Liver (tissue), 8 donors: ENCODE measurements at regions not wholly inside any gene's neighbourhood (a gene's known extent, or its start where the extent isn't known, plus 50 kb on each side); places are given as distances from the start of the nearest gene placed in this dataset.

Source experiments
- DNase-seq: peaks from one replicate; pipeline ENCODE4 v3.0.0-alpha.2; 2017; ENCODE audit warnings: low spot score
- H3K27ac ChIP-seq, 2 donors: one replicate each; pipeline ENCODE4 v1.7.0; 2013; ENCODE audit warnings: inconsistent platforms in 2 of 2, low read length in 2 of 2, control low read depth in 1 of 2, low read depth in 1 of 2, mild to moderate bottlenecking in 1 of 2
- H3K27me3 ChIP-seq, 4 donors: one replicate each; pipeline versions ENCODE4 v1.6.1 to v1.7.0; 2013; ENCODE audit warnings: low read length in 3 of 4, inconsistent platforms in 1 of 4, mild to moderate bottlenecking in 1 of 4, moderate library complexity in 1 of 4; ENCODE audit not compliant: control insufficient read depth in 4 of 4, insufficient read depth in 4 of 4
- H3K36me3 ChIP-seq, 4 donors: one replicate each; pipeline versions ENCODE4 v1.6.1 to v1.7.0; 2013; ENCODE audit warnings: low read length in 3 of 4, mild to moderate bottlenecking in 3 of 4, low read depth in 1 of 4, moderate library complexity in 1 of 4; ENCODE audit not compliant: control insufficient read depth in 4 of 4, insufficient read depth in 3 of 4
- H3K4me1 ChIP-seq, 4 donors: one replicate each; pipeline versions ENCODE4 v1.6.1 to v1.7.0; 2013; ENCODE audit warnings: low read length in 3 of 4, mild to moderate bottlenecking in 3 of 4, moderate library complexity in 1 of 4; ENCODE audit not compliant: control insufficient read depth in 4 of 4, insufficient read depth in 4 of 4
- H3K4me3 ChIP-seq, 3 donors: one replicate each; pipeline versions ENCODE4 v1.6.1 to v1.7.0; 2013; ENCODE audit warnings: low read length in 3 of 3, control low read depth in 1 of 3, low read depth in 1 of 3, mild to moderate bottlenecking in 1 of 3
- H3K9ac ChIP-seq, 2 donors: one replicate each; pipeline ENCODE4 v1.7.0; 2013; ENCODE audit warnings: low read length in 2 of 2, mild to moderate bottlenecking in 2 of 2, moderate library complexity in 2 of 2, control low read depth in 1 of 2, low read depth in 1 of 2
- H3K9me3 ChIP-seq, 4 donors: one replicate each; pipeline versions ENCODE4 v1.6.1 to v1.7.0; 2013; ENCODE audit warnings: low read length in 3 of 4; ENCODE audit not compliant: control insufficient read depth in 4 of 4
- ATF3 ChIP-seq: IDR thresholded peaks from 2 replicates; pipeline ENCODE4 v1.6.1; 2016; ENCODE audit warnings: antibody characterized with exemption
- CTCF ChIP-seq: fragments of 150-350 bp; IDR thresholded peaks from 2 replicates; pipeline ENCODE4 v1.5.1; 2017; ENCODE audit warnings: improper control_type of control experiment, low read depth, low read length; ENCODE audit not compliant: missing input control
- FOXA2 ChIP-seq: IDR thresholded peaks from 2 replicates; pipeline ENCODE4 v1.6.1; 2016; ENCODE audit warnings: antibody characterized with exemption
- HNF4A ChIP-seq, 2 donors: conservative IDR thresholded peaks; 2 replicates each; pipeline ENCODE4 v1.6.1; 2016; ENCODE audit warnings: antibody characterized with exemption in 2 of 2, mild to moderate bottlenecking in 2 of 2
- HNF4G ChIP-seq: IDR thresholded peaks from 2 replicates; pipeline ENCODE4 v1.6.1; 2016; ENCODE audit warnings: antibody characterized with exemption
- JUND ChIP-seq, 2 donors: IDR thresholded peaks; 2 replicates each; pipeline ENCODE4 v1.6.1; 2016; ENCODE audit warnings: antibody characterized with exemption in 2 of 2
- NR2F2 ChIP-seq: IDR thresholded peaks from 2 replicates; pipeline ENCODE4 v1.6.1; 2016; ENCODE audit warnings: antibody characterized with exemption
- RAD21 ChIP-seq, 2 donors: IDR thresholded peaks; 2 replicates each; pipeline ENCODE4 v1.6.1; 2016; ENCODE audit warnings: antibody characterized with exemption in 2 of 2, mild to moderate bottlenecking in 2 of 2
- RXRA ChIP-seq, 2 donors: IDR thresholded peaks; 2 replicates each; pipeline ENCODE4 v1.6.1; 2017 to 2018; ENCODE audit warnings: antibody characterized with exemption in 2 of 2, mild to moderate bottlenecking in 1 of 2
- ZBTB33 ChIP-seq: IDR thresholded peaks from 2 replicates; pipeline ENCODE4 v1.6.1; 2016; ENCODE audit warnings: antibody characterized with exemption
- WGBS: extraction: QIAGEN DNeasy Blood & Tissue Kit; methylation state at CpG from one replicate; pipeline ENCODE4 v1.1.7; 2013; 5-methylcytosine and 5-hydroxymethylcytosine counted together
- TF ChIP-seq, protein P1 (sequence below): IDR thresholded peaks from 2 replicates; pipeline ENCODE4 v1.6.1; 2016; ENCODE audit warnings: antibody characterized with exemption, mild to moderate bottlenecking
- donor health status: healthy.
- donor health status: healthy.
- donor health status: healthy.
- donor health status: healthy.
- donor health status: healthy.

DNA sequence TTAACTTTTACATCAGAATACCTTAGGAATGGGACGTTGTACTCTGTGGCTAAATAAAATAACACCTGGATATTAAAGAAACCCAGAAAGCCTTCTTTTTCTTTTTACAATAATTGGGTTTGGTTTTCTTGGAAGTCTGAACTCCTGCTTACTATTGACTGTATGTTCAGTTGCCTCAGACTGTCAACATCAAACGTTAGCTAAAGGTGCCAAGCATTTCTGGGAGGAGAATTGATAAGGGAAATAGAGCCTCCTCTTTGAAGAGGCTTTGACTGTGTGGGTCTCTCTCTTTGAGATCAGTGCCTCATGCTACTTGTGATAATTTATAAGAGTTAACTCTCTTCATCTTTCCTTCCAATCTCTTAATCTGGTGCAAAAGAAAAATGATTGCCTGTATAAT, 224.7 kb upstream of the BMPER start:
- peaks cover 1 to 7% (median 7%) of the 10 kb centered on the region in 4 donors for H3K4me1 ChIP-seq
- 61% methylated on average over 2 of the region's 2 CpGs for WGBS
- H3K4me3 ChIP-seq: no peak overlapping the region
- no peaks in the 10 kb centered on the region for H3K36me3 ChIP-seq
- TF ChIP-seq NR2F2 (no peak), FOXA2 (no peak), RXRA (IDR thresholded peaks at IDR 0.05) (no peak), RAD21 (IDR thresholded peaks at IDR 0.05) (no peak), HNF4A (conservative IDR thresholded peaks at IDR 0.05) (no peak)
- TF ChIP-seq, protein P1, sequence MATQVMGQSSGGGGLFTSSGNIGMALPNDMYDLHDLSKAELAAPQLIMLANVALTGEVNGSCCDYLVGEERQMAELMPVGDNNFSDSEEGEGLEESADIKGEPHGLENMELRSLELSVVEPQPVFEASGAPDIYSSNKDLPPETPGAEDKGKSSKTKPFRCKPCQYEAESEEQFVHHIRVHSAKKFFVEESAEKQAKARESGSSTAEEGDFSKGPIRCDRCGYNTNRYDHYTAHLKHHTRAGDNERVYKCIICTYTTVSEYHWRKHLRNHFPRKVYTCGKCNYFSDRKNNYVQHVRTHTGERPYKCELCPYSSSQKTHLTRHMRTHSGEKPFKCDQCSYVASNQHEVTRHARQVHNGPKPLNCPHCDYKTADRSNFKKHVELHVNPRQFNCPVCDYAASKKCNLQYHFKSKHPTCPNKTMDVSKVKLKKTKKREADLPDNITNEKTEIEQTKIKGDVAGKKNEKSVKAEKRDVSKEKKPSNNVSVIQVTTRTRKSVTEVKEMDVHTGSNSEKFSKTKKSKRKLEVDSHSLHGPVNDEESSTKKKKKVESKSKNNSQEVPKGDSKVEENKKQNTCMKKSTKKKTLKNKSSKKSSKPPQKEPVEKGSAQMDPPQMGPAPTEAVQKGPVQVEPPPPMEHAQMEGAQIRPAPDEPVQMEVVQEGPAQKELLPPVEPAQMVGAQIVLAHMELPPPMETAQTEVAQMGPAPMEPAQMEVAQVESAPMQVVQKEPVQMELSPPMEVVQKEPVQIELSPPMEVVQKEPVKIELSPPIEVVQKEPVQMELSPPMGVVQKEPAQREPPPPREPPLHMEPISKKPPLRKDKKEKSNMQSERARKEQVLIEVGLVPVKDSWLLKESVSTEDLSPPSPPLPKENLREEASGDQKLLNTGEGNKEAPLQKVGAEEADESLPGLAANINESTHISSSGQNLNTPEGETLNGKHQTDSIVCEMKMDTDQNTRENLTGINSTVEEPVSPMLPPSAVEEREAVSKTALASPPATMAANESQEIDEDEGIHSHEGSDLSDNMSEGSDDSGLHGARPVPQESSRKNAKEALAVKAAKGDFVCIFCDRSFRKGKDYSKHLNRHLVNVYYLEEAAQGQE: no peak
- no peaks in the 10 kb centered on the region for H3K9me3 ChIP-seq
- no peak overlapping the region for H3K9ac ChIP-seq
- no peaks in the 10 kb centered on the region for H3K27me3 ChIP-seq
- DNase-seq: no peak
- H3K27ac ChIP-seq: no peak overlapping the region

DNA sequence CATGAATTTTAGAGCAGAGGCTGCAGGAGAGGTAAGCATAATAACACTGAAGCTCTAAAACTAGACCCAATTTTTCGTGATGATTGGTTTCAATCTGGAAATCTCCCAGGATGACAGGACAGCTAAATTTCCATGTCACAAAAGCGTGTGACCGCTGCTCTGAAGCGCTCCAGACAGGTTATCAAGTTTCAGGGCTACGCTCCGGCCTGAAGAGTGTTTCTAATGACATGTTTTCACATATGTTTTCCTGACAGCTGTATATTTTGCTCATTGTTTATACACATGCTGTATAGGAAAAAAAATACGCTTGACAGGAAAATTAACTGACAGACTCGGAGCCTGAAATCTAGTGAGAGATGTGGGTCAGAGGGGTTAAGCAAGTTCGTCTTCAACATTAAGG, 219.8 kb upstream of the BMPER start:
- Histone ChIP-seq H3K9ac (no peak overlapping the region), H3K27ac (no peak overlapping the region)
- DNase-seq: no peak

More for the DNA sequence above, 219.8 kb upstream of the BMPER start:
- H3K27me3 ChIP-seq: no peaks in the 10 kb centered on the region
- peaks cover 0 to 1% (median 0%) of the 10 kb centered on the region in 4 donors for H3K9me3 ChIP-seq
- H3K4me3 ChIP-seq: no peak overlapping the region
- WGBS: 94% methylated on average over 9 of the region's 9 CpGs
- TF ChIP-seq ZBTB33 (no peak), ATF3 (no peak), HNF4G (no peak), RXRA (IDR thresholded peaks at IDR 0.05) (no peak), JUND (IDR thresholded peaks at IDR 0.05) (no peak), CTCF (no peak), RAD21 (IDR thresholded peaks at IDR 0.05) (no peak)
- no peaks in the 10 kb centered on the region for H3K36me3 ChIP-seq
- H3K4me1 ChIP-seq: no peaks in the 10 kb centered on the region
